K562 (cell line): ENCODE measurements at regions not wholly inside any gene's neighbourhood (a gene's known extent, or its start where the extent isn't known, plus 50 kb on each side); places are given as distances from the start of the nearest gene placed in this dataset.

Source experiments
- ATAC-seq: fragments of 200-7000 bp; cut with Tn5 transposase; 3 replicates; pipeline ENCODE4 v1.9.1; 2020; ENCODE audit warnings: moderate library complexity
- BruUV-seq: library from RNA; stranded (reverse); fragments of 400-500 nt; replicated peaks from 2 replicates; lab custom pipeline; 2021; lab: Mats Ljungman, UMichigan
- CTCF ChIA-PET: fragments of 300-600 bp; formaldehyde crosslinking; extraction: SDS; loops from one replicate; lab custom pipeline; 2021; ENCODE audit warnings: low intra/inter-chr PET ratio; lab: Yijun Ruan, JAX
- POLR2A ChIA-PET: fragments of 300-600, 350-650 bp; sonication (Branson Sonifier 250); formaldehyde crosslinking; extraction: SDS; loops from one replicate; lab custom pipeline; 2021; ENCODE audit warnings: antibody characterized with exemption, inconsistent platforms; lab: Yijun Ruan, JAX
- DNase-seq, 4 experiments: peaks; one replicate each; pipeline versions ENCODE4 v3.0.0 to v3.0.0-alpha.2; 2011 to 2018; ENCODE audit warnings: low spot score in 3 of 4, mixed read lengths in 3 of 4; ENCODE audit errors: extremely low read depth in 1 of 4
- FAIRE-seq: peaks from 2 replicates; lab custom pipeline; 2011; peaks lifted over from hg19 to GRCh38; lab: Jason Lieb, UNC
- H2AFZ ChIP-seq: 2 replicates; pipeline ENCODE4 v1.6.0; 2011; ENCODE audit warnings: low read depth, low read length, control low read depth, inconsistent platforms
- H3K27ac ChIP-seq: fragments of 200-600 bp; 3 replicates; pipeline ENCODE4 v1.8.0; 2011; ENCODE audit warnings: low read depth, mild to moderate bottlenecking, control low read depth, inconsistent platforms, low read length, moderate library complexity, mixed read lengths; ENCODE audit errors: extremely low read depth
- H3K27me3 ChIP-seq, 2 experiments: fragments of 300-600 bp in 1 of 2; 2 replicates in 1 of 2; 3 replicates in 1 of 2; pipeline versions ENCODE4 v1.6.0 to v1.8.0; 2011; ENCODE audit warnings: inconsistent platforms in 2 of 2, low read length in 2 of 2, mild to moderate bottlenecking in 1 of 2, mixed read lengths in 1 of 2, moderate library complexity in 1 of 2; ENCODE audit not compliant: control insufficient read depth in 2 of 2, insufficient read depth in 2 of 2
- H3K36me3 ChIP-seq: fragments of 300-600 bp; 3 replicates; pipeline ENCODE4 v1.8.0; 2011; ENCODE audit warnings: mild to moderate bottlenecking, low read length, inconsistent platforms; ENCODE audit not compliant: control insufficient read depth, insufficient read depth
- H3K4me1 ChIP-seq, 2 experiments: fragments of 200-600 bp in 1 of 2; replicated peaks in 1 of 2; 2 replicates in 1 of 2; 3 replicates in 1 of 2; pipeline versions ENCODE4 v1.5.1 to v1.8.0; 2011; ENCODE audit warnings: inconsistent platforms in 2 of 2, low read length in 2 of 2, mild to moderate bottlenecking in 1 of 2, mixed read lengths in 1 of 2, moderate library complexity in 1 of 2; ENCODE audit not compliant: control insufficient read depth in 2 of 2, insufficient read depth in 2 of 2
- H3K4me2 ChIP-seq: 2 replicates; pipeline ENCODE4 v1.6.1; 2011; ENCODE audit warnings: low read length, control low read depth, inconsistent platforms, mixed read lengths; ENCODE audit not compliant: insufficient read depth
- H3K4me3 ChIP-seq: fragments of 200-600 bp; sonication (generic), shearing (Covaris generic); 2 replicates; pipeline ENCODE4 v1.5.1; 2016; ENCODE audit warnings: control low read depth, inconsistent platforms
- H3K79me2 ChIP-seq: fragments of 200-600 bp; 3 replicates; pipeline ENCODE4 v1.8.0; 2011; ENCODE audit warnings: low read length, inconsistent platforms; ENCODE audit not compliant: control insufficient read depth, insufficient read depth
- H3K9ac ChIP-seq, 2 experiments: 2 replicates each; pipeline versions ENCODE4 v1.6.0 to v1.6.1; 2011; ENCODE audit warnings: low read depth in 2 of 2, low read length in 2 of 2, control low read depth in 1 of 2, inconsistent platforms in 1 of 2, mild to moderate bottlenecking in 1 of 2, mixed read lengths in 1 of 2; ENCODE audit not compliant: insufficient read depth in 1 of 2
- H3K9me1 ChIP-seq: one replicate; pipeline ENCODE4 v1.6.0; 2011; ENCODE audit warnings: inconsistent platforms, mild to moderate bottlenecking, low read length, moderate library complexity; ENCODE audit not compliant: control insufficient read depth, insufficient read depth
- H3K9me3 ChIP-seq: replicated peaks from 2 replicates; pipeline ENCODE4 v1.5.1; 2011; ENCODE audit warnings: low read depth, low read length, inconsistent platforms; ENCODE audit not compliant: control insufficient read depth, insufficient read depth
- H4K20me1 ChIP-seq: replicated peaks from 2 replicates; pipeline ENCODE4 v1.6.1; 2011; ENCODE audit warnings: low read length, inconsistent platforms, mixed read lengths; ENCODE audit not compliant: control insufficient read depth, insufficient read depth
- ARID2 ChIP-seq: fragments of 450-650 bp; IDR thresholded peaks from 2 replicates; pipeline ENCODE4 v1.6.1; 2017; ENCODE audit warnings: antibody characterized with exemption, mild to moderate bottlenecking
- BACH1 ChIP-seq: fragments of 200-800 bp; sonication (Bioruptor generic); IDR thresholded peaks from 2 replicates; pipeline ENCODE4 v1.6.1; 2016; ENCODE audit warnings: missing genetic modification characterization, missing compliant biosample characterization
- CREB5 ChIP-seq: fragments of 250-450 bp; sonication (Bioruptor Pico); IDR thresholded peaks from 2 replicates; pipeline ENCODE4 v1.5.0; 2020; ENCODE audit warnings: mild to moderate bottlenecking
- DACH1 ChIP-seq: fragments of 450-650 bp; IDR thresholded peaks from 2 replicates; pipeline ENCODE4 v1.6.1; 2018; ENCODE audit not compliant: partially characterized antibody
- HDAC2 ChIP-seq: fragments of 450-650 bp; IDR thresholded peaks from 2 replicates; pipeline ENCODE4 v1.6.1; 2016; ENCODE audit warnings: mild to moderate bottlenecking
- JUND ChIP-seq, 2 experiments: IDR thresholded peaks; 2 replicates in 1 of 2; 3 replicates in 1 of 2; pipeline ENCODE4 v1.6.1; 2011; ENCODE audit warnings: borderline replicate concordance in 2 of 2, low read depth in 2 of 2, low read length in 2 of 2, improper control_type of control experiment in 1 of 2, missing biosample characterization in 1 of 2, missing genetic modification characterization in 1 of 2, missing genetic modification reagents in 1 of 2
- LEF1 ChIP-seq: fragments of 450-650 bp; IDR thresholded peaks from 2 replicates; pipeline ENCODE4 v1.6.1; 2016; ENCODE audit warnings: mild to moderate bottlenecking
- POU5F1 ChIP-seq: fragments of 150-350 bp; IDR thresholded peaks from 2 replicates; pipeline ENCODE4 v1.6.1; 2014; ENCODE audit warnings: borderline replicate concordance, low read length, low read depth, mild to moderate bottlenecking; ENCODE audit not compliant: partially characterized antibody
- RBM22 ChIP-seq: fragments of 200-400 bp; formaldehyde crosslinking; IDR thresholded peaks from 2 replicates; pipeline ENCODE4 v1.6.1; 2018; ENCODE audit warnings: low read length, low read depth; ENCODE audit not compliant: poor library complexity, severe bottlenecking
- RBM34 ChIP-seq: fragments of 200-400 bp; formaldehyde crosslinking; IDR thresholded peaks from 2 replicates; pipeline ENCODE4 v1.6.1; 2018; ENCODE audit warnings: low read length, borderline replicate concordance; ENCODE audit not compliant: insufficient read depth
- SETDB1 ChIP-seq: IDR thresholded peaks from one replicate; pipeline ENCODE4 v1.6.1; 2012; ENCODE audit warnings: low read length, control low read depth, inconsistent platforms
- TCF15 ChIP-seq: fragments of 250-450 bp; sonication (Bioruptor Pico); IDR thresholded peaks from 2 replicates; pipeline ENCODE4 v1.8.0; 2022; ENCODE audit warnings: moderate library complexity, mild to moderate bottlenecking, inconsistent platforms
- USF2 ChIP-seq: sonication (generic); formaldehyde crosslinking; IDR thresholded peaks from 2 replicates; pipeline ENCODE4 v1.5.0; 2020; ENCODE audit warnings: missing genetic modification reagents
- ZNF436 ChIP-seq: fragments of 250-450, 450-650 bp; sonication (Bioruptor Pico); formaldehyde crosslinking; IDR thresholded peaks from 2 replicates; pipeline ENCODE4 v1.7.0; 2020; ENCODE audit warnings: mild to moderate bottlenecking
- WGBS: fragments of 100-300 bp; shearing (Covaris generic); methylation state at CpG from one replicate; pipeline ENCODE4 v1.1.6; 2016; ENCODE audit warnings: low coverage, mixed read lengths; ENCODE audit not compliant: insufficient coverage; ENCODE audit errors: missing lambda C conversion rate; 5-methylcytosine and 5-hydroxymethylcytosine counted together
- in situ Hi-C: fragments of 300-500 bp; cut with MboI; formaldehyde crosslinking; loops from 4 replicates; pipeline ENCODE4 v1.15.0; 2018; ENCODE audit warnings: inconsistent platforms, mixed read lengths
- intact Hi-C: fragments of 100-400 bp; cut with micrococcal nuclease; formaldehyde crosslinking; loops from 2 replicates; pipeline ENCODE4 v1.14.2; 2022

GRCh38 chr14:61174441-61174891, 106.7 kb downstream of the TMEM30B start:
- DNase-seq (no peak), FAIRE-seq (no peak), ATAC-seq (no peak)
- Histone ChIP-seq H3K4me3 (no peak overlapping the region), H2AFZ (no peak overlapping the region), H3K9me1 (no peaks in the 10 kb centered on the region), H3K79me2 (no peaks in the 10 kb centered on the region), H3K27me3 (peaks cover 2 to 16% of the 10 kb centered on the region in 2 experiments; a peak in 3 of 5 replicates), H3K36me3 (no peaks in the 10 kb centered on the region), H3K4me2 (no peak overlapping the region), H3K9me3 (no peaks in the 10 kb centered on the region), H3K27ac (no peak overlapping the region), H3K9ac (no peak overlapping the region), H4K20me1 (no peaks in the 10 kb centered on the region), H3K4me1 (no peaks in the 10 kb centered on the region)
- CTCF ChIA-PET, result no interaction called here
- POLR2A ChIA-PET, result interaction anchor here (0.6 kb wide), 1 partner anchor 14 kb away, joined by 3 read pairs; no protein-coding TSS in a partner anchor
- TF ChIP-seq BACH1 (tag) (no peak), POU5F1 (no peak), LEF1 (no peak), ZNF436 (CRISPR knock-in tag) (no peak), ARID2 (no peak)
- no TSS peak for BruUV-seq
- intact Hi-C loops, result no loop called here
- 0% methylated on average over 5 of the region's 6 CpGs for WGBS
- in situ Hi-C loops, result no loop called here

- CTCF ChIA-PET, result no interaction called here
- intact Hi-C loops (no loop called here), in situ Hi-C loops (no loop called here)
- no peak overlapping the region for H2AFZ ChIP-seq
- H3K4me2 ChIP-seq, result no peak overlapping the region
- no peaks in the 10 kb centered on the region for H3K36me3 ChIP-seq
- no peak overlapping the region for H3K27ac ChIP-seq
- no peaks in the 10 kb centered on the region for H3K4me1 ChIP-seq
- FAIRE-seq (no peak), ATAC-seq (no peak), DNase-seq (no peak)
- H3K9me3 ChIP-seq, result no peaks in the 10 kb centered on the region
- H3K9ac ChIP-seq, result no peak overlapping the region
- H3K79me2 ChIP-seq, result no peaks in the 10 kb centered on the region
- BruUV-seq, result no TSS peak
- 0% methylated on average over 2 of the region's 2 CpGs for WGBS
- H3K9me1 ChIP-seq, result no peaks in the 10 kb centered on the region
- H4K20me1 ChIP-seq, result no peaks in the 10 kb centered on the region
- H3K27me3 ChIP-seq, result peaks cover 2 to 7% of the 10 kb centered on the region in 2 experiments; a peak in 2 of 5 replicates
- POLR2A ChIA-PET, result no interaction called here
- H3K4me3 ChIP-seq, result no peak overlapping the region
- TF ChIP-seq JUND (IDR thresholded peaks at IDR 0.05; ENCODE audit: borderline replicate concordance, low read depth, low read length) (no peak), JUND (tag; IDR thresholded peaks at IDR 0.05; ENCODE audit: borderline replicate concordance, low read depth, low read length) (no peak), CREB5 (CRISPR knock-in tag) (no peak), DACH1 (no peak), TCF15 (no peak), HDAC2 (no peak), USF2 (no peak), RBM22 (no peak), RBM34 (no peak), SETDB1 (no peak)
These were observed 109.4 kb downstream of the TMEM30B start for GRCh38 chr14:61171727-61172126.
